ENCODE measurements at regions not wholly inside any gene's neighbourhood (a gene's known extent, or its start where the extent isn't known, plus 50 kb on each side); places are given as distances from the start of the nearest gene placed in this dataset.

DNA sequence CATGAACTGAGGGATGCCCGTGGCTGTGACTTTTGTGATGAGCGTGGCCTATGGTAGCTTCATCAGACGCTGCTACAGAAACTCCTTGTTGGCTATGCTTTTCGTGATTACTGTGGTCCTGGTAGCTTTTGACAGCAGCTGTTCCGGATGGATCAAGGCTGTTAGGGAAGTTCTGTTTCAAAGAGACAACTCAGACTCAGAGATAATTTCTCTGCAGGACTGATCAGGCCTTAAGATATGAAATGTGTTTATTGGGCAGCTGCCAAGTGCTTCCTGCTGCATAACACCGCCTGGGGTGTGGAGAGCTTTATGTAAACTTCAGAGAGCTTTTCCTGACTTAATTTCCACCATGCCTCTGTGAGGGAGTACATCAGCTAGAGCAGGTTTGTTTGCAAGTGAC lies 243.8 kb downstream of the TSN start (continued):
- TF ChIP-seq, protein P1, sequence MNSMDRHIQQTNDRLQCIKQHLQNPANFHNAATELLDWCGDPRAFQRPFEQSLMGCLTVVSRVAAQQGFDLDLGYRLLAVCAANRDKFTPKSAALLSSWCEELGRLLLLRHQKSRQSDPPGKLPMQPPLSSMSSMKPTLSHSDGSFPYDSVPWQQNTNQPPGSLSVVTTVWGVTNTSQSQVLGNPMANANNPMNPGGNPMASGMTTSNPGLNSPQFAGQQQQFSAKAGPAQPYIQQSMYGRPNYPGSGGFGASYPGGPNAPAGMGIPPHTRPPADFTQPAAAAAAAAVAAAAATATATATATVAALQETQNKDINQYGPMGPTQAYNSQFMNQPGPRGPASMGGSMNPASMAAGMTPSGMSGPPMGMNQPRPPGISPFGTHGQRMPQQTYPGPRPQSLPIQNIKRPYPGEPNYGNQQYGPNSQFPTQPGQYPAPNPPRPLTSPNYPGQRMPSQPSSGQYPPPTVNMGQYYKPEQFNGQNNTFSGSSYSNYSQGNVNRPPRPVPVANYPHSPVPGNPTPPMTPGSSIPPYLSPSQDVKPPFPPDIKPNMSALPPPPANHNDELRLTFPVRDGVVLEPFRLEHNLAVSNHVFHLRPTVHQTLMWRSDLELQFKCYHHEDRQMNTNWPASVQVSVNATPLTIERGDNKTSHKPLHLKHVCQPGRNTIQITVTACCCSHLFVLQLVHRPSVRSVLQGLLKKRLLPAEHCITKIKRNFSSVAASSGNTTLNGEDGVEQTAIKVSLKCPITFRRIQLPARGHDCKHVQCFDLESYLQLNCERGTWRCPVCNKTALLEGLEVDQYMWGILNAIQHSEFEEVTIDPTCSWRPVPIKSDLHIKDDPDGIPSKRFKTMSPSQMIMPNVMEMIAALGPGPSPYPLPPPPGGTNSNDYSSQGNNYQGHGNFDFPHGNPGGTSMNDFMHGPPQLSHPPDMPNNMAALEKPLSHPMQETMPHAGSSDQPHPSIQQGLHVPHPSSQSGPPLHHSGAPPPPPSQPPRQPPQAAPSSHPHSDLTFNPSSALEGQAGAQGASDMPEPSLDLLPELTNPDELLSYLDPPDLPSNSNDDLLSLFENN (IDR thresholded peaks at IDR 0.05; ENCODE audit: low read depth in 2 of 2, low read length in 2 of 2), result no peak
- TF ChIP-seq CBFA2T3 (IDR thresholded peaks at IDR 0.05) (peak; percentile 61), HNRNPK (IDR thresholded peaks at IDR 0.05; ENCODE audit: low read depth, low read length, poor library complexity, severe bottlenecking) (no peak), NR4A1 (CRISPR knock-in tag; IDR thresholded peaks at IDR 0.05) (no peak), NR4A1 (tag; IDR thresholded peaks at IDR 0.05) (no peak), GTF2F1 (IDR thresholded peaks at IDR 0.05; ENCODE audit: low read depth, low read length) (no peak), ZNF695 (CRISPR knock-in tag; IDR thresholded peaks at IDR 0.05) (no peak), ZNF146 (CRISPR knock-in tag; IDR thresholded peaks at IDR 0.05; ENCODE audit: unreplicated experiment) (no peak), MCM7 (IDR thresholded peaks at IDR 0.05) (no peak)
- TF ChIP-seq, protein P2, sequence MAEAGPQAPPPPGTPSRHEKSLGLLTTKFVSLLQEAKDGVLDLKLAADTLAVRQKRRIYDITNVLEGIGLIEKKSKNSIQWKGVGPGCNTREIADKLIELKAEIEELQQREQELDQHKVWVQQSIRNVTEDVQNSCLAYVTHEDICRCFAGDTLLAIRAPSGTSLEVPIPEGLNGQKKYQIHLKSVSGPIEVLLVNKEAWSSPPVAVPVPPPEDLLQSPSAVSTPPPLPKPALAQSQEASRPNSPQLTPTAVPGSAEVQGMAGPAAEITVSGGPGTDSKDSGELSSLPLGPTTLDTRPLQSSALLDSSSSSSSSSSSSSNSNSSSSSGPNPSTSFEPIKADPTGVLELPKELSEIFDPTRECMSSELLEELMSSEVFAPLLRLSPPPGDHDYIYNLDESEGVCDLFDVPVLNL (CRISPR knock-in tag; IDR thresholded peaks at IDR 0.05; ENCODE audit: low read depth), result no peak
- TF ChIP-seq, protein P3, sequence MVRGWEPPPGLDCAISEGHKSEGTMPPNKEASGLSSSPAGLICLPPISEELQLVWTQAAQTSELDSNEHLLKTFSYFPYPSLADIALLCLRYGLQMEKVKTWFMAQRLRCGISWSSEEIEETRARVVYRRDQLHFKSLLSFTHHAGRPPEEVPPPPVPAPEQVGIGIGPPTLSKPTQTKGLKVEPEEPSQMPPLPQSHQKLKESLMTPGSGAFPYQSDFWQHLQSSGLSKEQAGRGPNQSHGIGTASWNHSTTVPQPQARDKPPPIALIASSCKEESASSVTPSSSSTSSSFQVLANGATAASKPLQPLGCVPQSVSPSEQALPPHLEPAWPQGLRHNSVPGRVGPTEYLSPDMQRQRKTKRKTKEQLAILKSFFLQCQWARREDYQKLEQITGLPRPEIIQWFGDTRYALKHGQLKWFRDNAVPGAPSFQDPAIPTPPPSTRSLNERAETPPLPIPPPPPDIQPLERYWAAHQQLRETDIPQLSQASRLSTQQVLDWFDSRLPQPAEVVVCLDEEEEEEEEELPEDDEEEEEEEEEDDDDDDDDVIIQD (CRISPR knock-in tag; IDR thresholded peaks at IDR 0.05), result no peak
- TF ChIP-seq, protein P4, sequence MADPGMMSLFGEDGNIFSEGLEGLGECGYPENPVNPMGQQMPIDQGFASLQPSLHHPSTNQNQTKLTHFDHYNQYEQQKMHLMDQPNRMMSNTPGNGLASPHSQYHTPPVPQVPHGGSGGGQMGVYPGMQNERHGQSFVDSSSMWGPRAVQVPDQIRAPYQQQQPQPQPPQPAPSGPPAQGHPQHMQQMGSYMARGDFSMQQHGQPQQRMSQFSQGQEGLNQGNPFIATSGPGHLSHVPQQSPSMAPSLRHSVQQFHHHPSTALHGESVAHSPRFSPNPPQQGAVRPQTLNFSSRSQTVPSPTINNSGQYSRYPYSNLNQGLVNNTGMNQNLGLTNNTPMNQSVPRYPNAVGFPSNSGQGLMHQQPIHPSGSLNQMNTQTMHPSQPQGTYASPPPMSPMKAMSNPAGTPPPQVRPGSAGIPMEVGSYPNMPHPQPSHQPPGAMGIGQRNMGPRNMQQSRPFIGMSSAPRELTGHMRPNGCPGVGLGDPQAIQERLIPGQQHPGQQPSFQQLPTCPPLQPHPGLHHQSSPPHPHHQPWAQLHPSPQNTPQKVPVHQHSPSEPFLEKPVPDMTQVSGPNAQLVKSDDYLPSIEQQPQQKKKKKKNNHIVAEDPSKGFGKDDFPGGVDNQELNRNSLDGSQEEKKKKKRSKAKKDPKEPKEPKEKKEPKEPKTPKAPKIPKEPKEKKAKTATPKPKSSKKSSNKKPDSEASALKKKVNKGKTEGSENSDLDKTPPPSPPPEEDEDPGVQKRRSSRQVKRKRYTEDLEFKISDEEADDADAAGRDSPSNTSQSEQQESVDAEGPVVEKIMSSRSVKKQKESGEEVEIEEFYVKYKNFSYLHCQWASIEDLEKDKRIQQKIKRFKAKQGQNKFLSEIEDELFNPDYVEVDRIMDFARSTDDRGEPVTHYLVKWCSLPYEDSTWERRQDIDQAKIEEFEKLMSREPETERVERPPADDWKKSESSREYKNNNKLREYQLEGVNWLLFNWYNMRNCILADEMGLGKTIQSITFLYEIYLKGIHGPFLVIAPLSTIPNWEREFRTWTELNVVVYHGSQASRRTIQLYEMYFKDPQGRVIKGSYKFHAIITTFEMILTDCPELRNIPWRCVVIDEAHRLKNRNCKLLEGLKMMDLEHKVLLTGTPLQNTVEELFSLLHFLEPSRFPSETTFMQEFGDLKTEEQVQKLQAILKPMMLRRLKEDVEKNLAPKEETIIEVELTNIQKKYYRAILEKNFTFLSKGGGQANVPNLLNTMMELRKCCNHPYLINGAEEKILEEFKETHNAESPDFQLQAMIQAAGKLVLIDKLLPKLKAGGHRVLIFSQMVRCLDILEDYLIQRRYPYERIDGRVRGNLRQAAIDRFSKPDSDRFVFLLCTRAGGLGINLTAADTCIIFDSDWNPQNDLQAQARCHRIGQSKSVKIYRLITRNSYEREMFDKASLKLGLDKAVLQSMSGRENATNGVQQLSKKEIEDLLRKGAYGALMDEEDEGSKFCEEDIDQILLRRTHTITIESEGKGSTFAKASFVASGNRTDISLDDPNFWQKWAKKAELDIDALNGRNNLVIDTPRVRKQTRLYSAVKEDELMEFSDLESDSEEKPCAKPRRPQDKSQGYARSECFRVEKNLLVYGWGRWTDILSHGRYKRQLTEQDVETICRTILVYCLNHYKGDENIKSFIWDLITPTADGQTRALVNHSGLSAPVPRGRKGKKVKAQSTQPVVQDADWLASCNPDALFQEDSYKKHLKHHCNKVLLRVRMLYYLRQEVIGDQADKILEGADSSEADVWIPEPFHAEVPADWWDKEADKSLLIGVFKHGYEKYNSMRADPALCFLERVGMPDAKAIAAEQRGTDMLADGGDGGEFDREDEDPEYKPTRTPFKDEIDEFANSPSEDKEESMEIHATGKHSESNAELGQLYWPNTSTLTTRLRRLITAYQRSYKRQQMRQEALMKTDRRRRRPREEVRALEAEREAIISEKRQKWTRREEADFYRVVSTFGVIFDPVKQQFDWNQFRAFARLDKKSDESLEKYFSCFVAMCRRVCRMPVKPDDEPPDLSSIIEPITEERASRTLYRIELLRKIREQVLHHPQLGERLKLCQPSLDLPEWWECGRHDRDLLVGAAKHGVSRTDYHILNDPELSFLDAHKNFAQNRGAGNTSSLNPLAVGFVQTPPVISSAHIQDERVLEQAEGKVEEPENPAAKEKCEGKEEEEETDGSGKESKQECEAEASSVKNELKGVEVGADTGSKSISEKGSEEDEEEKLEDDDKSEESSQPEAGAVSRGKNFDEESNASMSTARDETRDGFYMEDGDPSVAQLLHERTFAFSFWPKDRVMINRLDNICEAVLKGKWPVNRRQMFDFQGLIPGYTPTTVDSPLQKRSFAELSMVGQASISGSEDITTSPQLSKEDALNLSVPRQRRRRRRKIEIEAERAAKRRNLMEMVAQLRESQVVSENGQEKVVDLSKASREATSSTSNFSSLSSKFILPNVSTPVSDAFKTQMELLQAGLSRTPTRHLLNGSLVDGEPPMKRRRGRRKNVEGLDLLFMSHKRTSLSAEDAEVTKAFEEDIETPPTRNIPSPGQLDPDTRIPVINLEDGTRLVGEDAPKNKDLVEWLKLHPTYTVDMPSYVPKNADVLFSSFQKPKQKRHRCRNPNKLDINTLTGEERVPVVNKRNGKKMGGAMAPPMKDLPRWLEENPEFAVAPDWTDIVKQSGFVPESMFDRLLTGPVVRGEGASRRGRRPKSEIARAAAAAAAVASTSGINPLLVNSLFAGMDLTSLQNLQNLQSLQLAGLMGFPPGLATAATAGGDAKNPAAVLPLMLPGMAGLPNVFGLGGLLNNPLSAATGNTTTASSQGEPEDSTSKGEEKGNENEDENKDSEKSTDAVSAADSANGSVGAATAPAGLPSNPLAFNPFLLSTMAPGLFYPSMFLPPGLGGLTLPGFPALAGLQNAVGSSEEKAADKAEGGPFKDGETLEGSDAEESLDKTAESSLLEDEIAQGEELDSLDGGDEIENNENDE (IDR thresholded peaks at IDR 0.05; ENCODE audit: low read depth, low read length), result no peak
